ENCODE measurements at regions not wholly inside any gene's neighbourhood (a gene's known extent, or its start where the extent isn't known, plus 50 kb on each side); places are given as distances from the start of the nearest gene placed in this dataset.
"Not testable (repeated sequence)": the region's sequence is repeated elsewhere in the genome, so short reads cannot be mapped to it uniquely, and the experiment has no call there.

GRCh38 chr1:815147-815922 is 108.4 kb upstream of the SAMD11 start:
- DNase-seq (ENCODE audit: low read depth, low spot score): not testable (repeated sequence)

- DNase-seq (ENCODE audit: low read depth, low spot score): peak; percentile 30
These were observed 106.6 kb upstream of the SAMD11 start for GRCh38 chr1:817071-817599.

GRCh38 chr1:817658-818617 is 105.8 kb upstream of the SAMD11 start:
- not testable (repeated sequence) for DNase-seq (ENCODE audit: low read depth, low spot score)

- DNase-seq (ENCODE audit: low read depth, low spot score): no peak
These were observed 105.0 kb upstream of the SAMD11 start for GRCh38 chr1:818618-819291.

GRCh38 chr1:820962-821361 is 102.8 kb upstream of the SAMD11 start:
- no peak for DNase-seq (ENCODE audit: low read depth, low spot score)

GRCh38 chr1:826808-827207 is 96.9 kb upstream of the SAMD11 start:
- not testable (repeated sequence) for DNase-seq (ENCODE audit: low read depth, low spot score)

- peak; percentile 37 for DNase-seq (ENCODE audit: low read depth, low spot score)
These were observed 96.3 kb upstream of the SAMD11 start for GRCh38 chr1:827211-828063.

- not testable (repeated sequence) for DNase-seq (ENCODE audit: low read depth, low spot score)
These were observed 94.4 kb upstream of the SAMD11 start for GRCh38 chr1:829324-829723.

- DNase-seq (ENCODE audit: low read depth, low spot score): not testable (repeated sequence)
These were observed 93.8 kb upstream of the SAMD11 start for GRCh38 chr1:829932-830331.

GRCh38 chr1:830750-831149 is 93.0 kb upstream of the SAMD11 start:
- DNase-seq (ENCODE audit: low read depth, low spot score): not testable (repeated sequence)

- no peak for DNase-seq (ENCODE audit: low read depth, low spot score)
These were observed 92.2 kb upstream of the SAMD11 start for GRCh38 chr1:831522-831921.

- DNase-seq (ENCODE audit: low read depth, low spot score): no peak
These were observed 91.6 kb upstream of the SAMD11 start for GRCh38 chr1:832136-832535.

- DNase-seq (ENCODE audit: low read depth, low spot score): not testable (repeated sequence)
These were observed 90.5 kb upstream of the SAMD11 start for GRCh38 chr1:833226-833625.

GRCh38 chr1:835509-835908 is 88.2 kb upstream of the SAMD11 start:
- not testable (repeated sequence) for DNase-seq (ENCODE audit: low read depth, low spot score)

GRCh38 chr1:837601-838000 is 86.1 kb upstream of the SAMD11 start:
- not testable (repeated sequence) for DNase-seq (ENCODE audit: low read depth, low spot score)

- not testable (repeated sequence) for DNase-seq (ENCODE audit: low read depth, low spot score)
These were observed 85.4 kb upstream of the SAMD11 start for GRCh38 chr1:838291-838690.

GRCh38 chr1:840592-840991 is 83.1 kb upstream of the SAMD11 start:
- DNase-seq (ENCODE audit: low read depth, low spot score): not testable (repeated sequence)

GRCh38 chr1:841671-842425 is 81.9 kb upstream of the SAMD11 start:
- DNase-seq (ENCODE audit: low read depth, low spot score): not testable (repeated sequence)

GRCh38 chr1:842799-843198 is 80.9 kb upstream of the SAMD11 start:
- DNase-seq (ENCODE audit: low read depth, low spot score): not testable (repeated sequence)

- not testable (repeated sequence) for DNase-seq (ENCODE audit: low read depth, low spot score)
These were observed 79.8 kb upstream of the SAMD11 start for GRCh38 chr1:843946-844345.
